HG03521 (cell line): ENCODE measurements at regions not wholly inside any gene's neighbourhood (a gene's known extent, or its start where the extent isn't known, plus 50 kb on each side); places are given as distances from the start of the nearest gene placed in this dataset.
"Not testable (repeated sequence)": the region's sequence is repeated elsewhere in the genome, so short reads cannot be mapped to it uniquely, and the experiment has no call there.

Source experiments
- ATAC-seq: cut with Tn5 transposase; IDR thresholded peaks from one replicate; pipeline ENCODE4 v1.9.1; 2021; ENCODE audit warnings: mild to moderate bottlenecking, moderate library complexity; ENCODE audit not compliant: unreplicated experiment

DNA sequence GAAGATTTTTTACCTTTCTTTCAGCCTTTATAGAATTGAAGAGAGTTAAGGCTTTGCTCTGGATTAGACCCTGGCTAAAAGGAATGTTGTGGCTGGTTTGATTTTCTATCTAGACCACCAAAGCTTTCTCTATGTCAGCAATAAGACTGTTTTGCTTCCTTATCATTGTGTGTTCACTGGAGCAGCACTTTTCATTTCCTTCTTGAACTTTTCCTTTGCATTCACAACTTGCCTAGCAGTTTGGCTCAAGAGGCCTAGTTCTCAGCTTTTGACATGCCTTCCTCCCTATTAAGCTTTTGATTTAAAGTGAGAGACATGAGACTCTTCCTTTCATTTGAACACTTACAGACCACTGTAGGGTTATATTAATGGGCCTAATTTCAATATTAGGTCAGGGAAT is 64.1 kb upstream of the USP15 start:
- no peak for ATAC-seq

DNA sequence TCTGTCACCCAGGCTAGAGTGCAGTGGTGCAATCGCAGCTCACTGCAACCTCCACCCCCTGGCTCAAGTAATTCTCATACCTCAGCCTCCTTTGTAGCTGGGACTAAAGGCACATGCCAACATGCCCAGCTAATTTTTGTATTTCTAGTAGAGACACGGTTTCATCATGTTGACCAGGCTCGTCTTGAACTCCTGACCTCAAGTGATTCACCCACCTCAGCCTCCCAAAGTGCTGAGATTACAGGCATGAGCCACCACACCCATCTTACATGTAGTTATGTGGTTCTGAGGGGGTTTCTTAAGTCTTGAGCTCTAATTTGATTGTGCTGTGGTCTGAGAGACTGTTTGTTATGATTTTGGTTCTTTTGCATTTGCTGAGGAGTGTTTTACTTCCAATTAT is 57.3 kb upstream of the USP15 start:
- not testable (repeated sequence) for ATAC-seq

DNA sequence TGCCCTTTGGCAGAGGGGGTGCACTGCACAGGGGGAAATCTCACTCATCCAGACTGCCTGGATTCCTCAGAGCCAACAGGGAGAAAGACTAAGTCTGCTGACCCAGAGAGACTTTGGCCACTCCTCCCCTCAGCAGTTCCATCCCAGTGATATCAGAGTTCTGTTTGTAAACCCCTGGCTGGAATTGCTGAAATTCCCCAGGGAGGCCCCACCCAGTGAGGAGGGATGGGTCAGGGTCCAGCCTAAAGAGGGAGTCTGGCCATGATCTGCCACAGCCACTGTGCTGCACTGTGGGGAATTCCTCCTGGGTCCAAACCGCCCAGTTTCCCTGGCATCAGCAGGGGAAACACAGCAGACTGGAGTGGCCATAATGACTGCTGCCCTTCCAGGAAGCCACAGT is 54.9 kb upstream of the USP15 start:
- ATAC-seq = no peak

DNA sequence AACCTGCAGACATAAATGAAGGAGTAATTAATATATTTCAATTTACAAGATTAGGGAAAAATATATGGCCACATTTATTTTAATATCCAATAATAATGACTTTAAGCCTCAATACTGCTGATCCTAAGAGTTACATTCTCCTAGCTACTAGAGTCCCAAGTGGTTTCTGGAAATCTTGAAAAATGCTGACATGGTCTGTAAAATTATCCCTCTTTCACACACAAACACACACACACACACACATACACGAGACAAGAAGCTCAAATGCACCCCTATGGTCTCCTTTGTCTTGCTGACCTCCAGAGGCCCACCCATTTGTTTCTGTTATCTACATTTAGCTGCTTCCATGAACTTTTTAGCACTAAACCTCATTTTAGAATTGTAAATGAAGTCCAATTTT is 53.0 kb upstream of the USP15 start:
- no peak for ATAC-seq
